ENCODE measurements at regions not wholly inside any gene's neighbourhood (a gene's known extent, or its start where the extent isn't known, plus 50 kb on each side); places are given as distances from the start of the nearest gene placed in this dataset.

DNA sequence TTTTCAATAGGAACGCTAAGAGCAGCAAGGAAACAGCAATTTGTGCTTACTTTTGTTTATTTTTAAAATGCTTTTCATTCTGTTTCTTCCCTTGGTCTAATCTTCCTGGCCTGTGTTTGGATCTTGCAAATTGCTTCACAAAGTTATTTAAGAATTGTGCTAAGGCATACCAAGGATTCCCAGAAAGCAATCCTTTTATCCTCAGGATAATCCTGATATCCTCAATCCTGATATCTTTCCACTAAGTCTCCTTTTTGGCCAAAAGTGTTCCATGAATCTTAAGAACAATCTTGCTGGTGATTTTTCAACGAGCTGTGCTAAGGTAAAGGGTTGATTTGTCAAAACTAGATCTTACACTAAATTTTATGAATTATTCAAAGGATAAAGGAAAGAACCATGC is 1577.9 kb downstream of the PLA2G4A start:
- TF ChIP-seq EZH2 (IDR thresholded peaks at IDR 0.05; ENCODE audit: borderline replicate concordance, low read length), result no peak
- TF ChIP-seq, protein P1, sequence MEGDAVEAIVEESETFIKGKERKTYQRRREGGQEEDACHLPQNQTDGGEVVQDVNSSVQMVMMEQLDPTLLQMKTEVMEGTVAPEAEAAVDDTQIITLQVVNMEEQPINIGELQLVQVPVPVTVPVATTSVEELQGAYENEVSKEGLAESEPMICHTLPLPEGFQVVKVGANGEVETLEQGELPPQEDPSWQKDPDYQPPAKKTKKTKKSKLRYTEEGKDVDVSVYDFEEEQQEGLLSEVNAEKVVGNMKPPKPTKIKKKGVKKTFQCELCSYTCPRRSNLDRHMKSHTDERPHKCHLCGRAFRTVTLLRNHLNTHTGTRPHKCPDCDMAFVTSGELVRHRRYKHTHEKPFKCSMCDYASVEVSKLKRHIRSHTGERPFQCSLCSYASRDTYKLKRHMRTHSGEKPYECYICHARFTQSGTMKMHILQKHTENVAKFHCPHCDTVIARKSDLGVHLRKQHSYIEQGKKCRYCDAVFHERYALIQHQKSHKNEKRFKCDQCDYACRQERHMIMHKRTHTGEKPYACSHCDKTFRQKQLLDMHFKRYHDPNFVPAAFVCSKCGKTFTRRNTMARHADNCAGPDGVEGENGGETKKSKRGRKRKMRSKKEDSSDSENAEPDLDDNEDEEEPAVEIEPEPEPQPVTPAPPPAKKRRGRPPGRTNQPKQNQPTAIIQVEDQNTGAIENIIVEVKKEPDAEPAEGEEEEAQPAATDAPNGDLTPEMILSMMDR (IDR thresholded peaks at IDR 0.05; ENCODE audit: low read length), result no peak
